ENCODE measurements at regions not wholly inside any gene's neighbourhood (a gene's known extent, or its start where the extent isn't known, plus 50 kb on each side); places are given as distances from the start of the nearest gene placed in this dataset.

- intact Hi-C loops (cut with micrococcal nuclease; ENCODE audit: unreplicated experiment) (no loop called here), in situ Hi-C loops (cut with MboI) (no loop called here)
- no peaks in the 10 kb centered on the region for H3K79me2 ChIP-seq (ENCODE audit: control insufficient read depth, insufficient read depth, low read length)
- ChIA-PET POLR2A (no interaction called here), RAD21 (ENCODE audit: unreplicated experiment) (no interaction called here), SMC1A (ENCODE audit: uncharacterized antibody, unreplicated experiment) (no interaction called here), CTCF (no interaction called here)
- no peaks in the 10 kb centered on the region for H3K9me3 ChIP-seq (replicated peaks; ENCODE audit: control insufficient read depth, insufficient read depth, low read length)
- H3K27ac ChIP-seq (ENCODE audit: control insufficient read depth, insufficient read depth) = no peak overlapping the region
- no peaks in the 10 kb centered on the region for H3K4me1 ChIP-seq (ENCODE audit: control insufficient read depth, insufficient read depth, low read length)
- FAIRE-seq (no peak), ATAC-seq (no peak), DNase-seq (ENCODE audit: low read depth, low spot score) (no peak)
- H3K36me3 ChIP-seq (ENCODE audit: control insufficient read depth in 2 of 2, insufficient read depth in 2 of 2, low read length in 1 of 2) = no peaks in the 10 kb centered on the region
- no TSS peak for BruUV-seq (replicated peaks)
- H3K27me3 ChIP-seq (replicated peaks in 1 of 2; ENCODE audit: control insufficient read depth in 2 of 2, insufficient read depth in 2 of 2, low read length in 1 of 2) = 0 out of 4 replicates have a peak, but pooled peaks cover 0 to 2% of the 10 kb centered on the region in 2 experiments
- WGBS (ENCODE audit: insufficient coverage, insufficient replicate concordance, low lambda C conversion rate, missing lambda C conversion rate) = 78% methylated on average over 3 of the region's 3 CpGs
- TF ChIP-seq NR2F1 (conservative IDR thresholded peaks at IDR 0.05) = no peak
- TF ChIP-seq TAF1 (IDR thresholded peaks at IDR 0.05; ENCODE audit: borderline replicate concordance, low read depth, low read length) = no peak
- no peak for TF ChIP-seq USF2 (IDR thresholded peaks at IDR 0.05; ENCODE audit: borderline replicate concordance, low read depth, low read length)
- TF ChIP-seq BCL3 (IDR thresholded peaks at IDR 0.05; ENCODE audit: borderline replicate concordance, insufficient read depth, low read depth, low read length, poor library complexity, severe bottlenecking) = no peak
- no peak for TF ChIP-seq BCL11A (IDR thresholded peaks at IDR 0.05; ENCODE audit: low read depth, low read length)
- TF ChIP-seq EZH2 (IDR thresholded peaks at IDR 0.05; ENCODE audit: borderline replicate concordance, control insufficient read depth, low read depth, low read length) = no peak
- no peak for TF ChIP-seq SMAD1 (IDR thresholded peaks at IDR 0.05; ENCODE audit: low read depth, partially characterized antibody)
- no peak for TF ChIP-seq SMAD5 (IDR thresholded peaks at IDR 0.05; ENCODE audit: low read depth)
- TF ChIP-seq TBL1XR1 (IDR thresholded peaks at IDR 0.05; ENCODE audit: low read depth, low read length) = no peak
- no peak for TF ChIP-seq MEF2B (IDR thresholded peaks at IDR 0.05; ENCODE audit: partially characterized antibody, poor library complexity, severe bottlenecking)
- H3K9ac ChIP-seq (ENCODE audit: control insufficient read depth, insufficient read depth, low read length) = no peak overlapping the region
- no peak overlapping the region for H3K4me2 ChIP-seq (ENCODE audit: control insufficient read depth, insufficient read depth)
- H3K4me3 ChIP-seq = no peak overlapping the region
- no peak overlapping the region for H2AFZ ChIP-seq (ENCODE audit: control insufficient read depth, low read depth, low read length)
- no peaks in the 10 kb centered on the region for H4K20me1 ChIP-seq (ENCODE audit: control insufficient read depth, insufficient read depth)
Measured at GRCh38 chr2:67970542-67970941, 92.3 kb downstream of the C1D start.

Data from GM12878 (cell line).